Small intestine (tissue), 7 donors: ENCODE measurements at regions not wholly inside any gene's neighbourhood (a gene's known extent, or its start where the extent isn't known, plus 50 kb on each side); places are given as distances from the start of the nearest gene placed in this dataset.

Experiments
- DNase-seq, 2 donors: peaks; one replicate each; pipeline versions ENCODE4 v3.0.0 to v3.0.0-alpha.2; 2013
- FAIRE-seq: peaks from 2 replicates; lab custom pipeline; 2012; peaks lifted over from hg19 to GRCh38; lab: Jason Lieb, UNC
- H3K27ac ChIP-seq, 3 donors: one replicate each; pipeline ENCODE4 v1.5.1; 2013; ENCODE audit warnings: low read length in 2 of 3, mild to moderate bottlenecking in 2 of 3, control low read depth in 1 of 3, inconsistent platforms in 1 of 3, low read depth in 1 of 3, moderate library complexity in 1 of 3
- H3K27me3 ChIP-seq, 3 donors: one replicate each; pipeline ENCODE4 v1.6.1; 2013; ENCODE audit warnings: low read length in 3 of 3, inconsistent platforms in 1 of 3; ENCODE audit not compliant: control insufficient read depth in 3 of 3, insufficient read depth in 3 of 3
- H3K36me3 ChIP-seq, 3 donors: one replicate each; pipeline ENCODE4 v1.6.1; 2013; ENCODE audit warnings: low read length in 3 of 3, inconsistent platforms in 1 of 3, low read depth in 1 of 3, mild to moderate bottlenecking in 1 of 3, moderate library complexity in 1 of 3; ENCODE audit not compliant: control insufficient read depth in 3 of 3, insufficient read depth in 2 of 3
- H3K4me1 ChIP-seq, 3 donors: one replicate each; pipeline ENCODE4 v1.6.1; 2013; ENCODE audit warnings: low read length in 2 of 3, inconsistent platforms in 1 of 3, low read depth in 1 of 3, mild to moderate bottlenecking in 1 of 3, moderate library complexity in 1 of 3; ENCODE audit not compliant: control insufficient read depth in 3 of 3, insufficient read depth in 2 of 3
- H3K4me3 ChIP-seq, 3 donors: one replicate each; pipeline ENCODE4 v1.5.1; 2013; ENCODE audit warnings: low read length in 3 of 3, control low read depth in 1 of 3, inconsistent platforms in 1 of 3, low read depth in 1 of 3, mild to moderate bottlenecking in 1 of 3, moderate library complexity in 1 of 3
- H3K9me3 ChIP-seq, 2 donors: one replicate each; pipeline ENCODE4 v1.6.1; 2013; ENCODE audit warnings: low read depth in 1 of 2, low read length in 1 of 2; ENCODE audit not compliant: control insufficient read depth in 2 of 2, insufficient read depth in 1 of 2
- WGBS, 3 donors: extraction: QIAGEN DNeasy Blood & Tissue Kit; methylation state at CpG; one replicate each; pipeline ENCODE4 v1.1.7; 2013; 5-methylcytosine and 5-hydroxymethylcytosine counted together
- donor health status: healthy with polysubstance abuse.
- donor health status: control.
- donor health status: control.
- donor health status: Bipolar disorder and iron deficiency.
- donor health status: healthy.

- Histone ChIP-seq H3K4me1 (no peaks in the 10 kb centered on the region), H3K4me3 (no peak overlapping the region), H3K27me3 (no peaks in the 10 kb centered on the region), H3K27ac (no peak overlapping the region), H3K36me3 (no peaks in the 10 kb centered on the region), H3K9me3 (no peaks in the 10 kb centered on the region)
- DNase-seq, result no peak
- 84 to 91% (median 88%) methylated on average over 3 of the region's 3 CpGs for WGBS, 3 donors
- FAIRE-seq, result no peak
These were observed 53.9 kb upstream of the GPRC5B start for GRCh38 chr16:19938536-19938935.

GRCh38 chr16:19936441-19936840 is 51.8 kb upstream of the GPRC5B start:
- 77 to 91% (median 78%) methylated on average over 3 of the region's 3 CpGs for WGBS, 3 donors
- H3K36me3 ChIP-seq, result no peaks in the 10 kb centered on the region

GRCh38 chr16:19935694-19936093 is 51.0 kb upstream of the GPRC5B start:
- FAIRE-seq (no peak), DNase-seq (peak in 1 of 2 donors; percentile 4)
- Histone ChIP-seq H3K4me1 (no peaks in the 10 kb centered on the region), H3K27ac (no peak overlapping the region), H3K27me3 (no peaks in the 10 kb centered on the region), H3K36me3 (no peaks in the 10 kb centered on the region), H3K4me3 (no peak overlapping the region), H3K9me3 (no peaks in the 10 kb centered on the region)
- 49 to 69% (median 49%) methylated on average over 2 of the region's 2 CpGs for WGBS, 3 donors

More at GRCh38 chr16:19936441-19936840, 51.8 kb upstream of the GPRC5B start:
- H3K27ac ChIP-seq, result no peak overlapping the region
- FAIRE-seq (no peak), DNase-seq (no peak)
- H3K4me1 ChIP-seq, result no peaks in the 10 kb centered on the region
- no peaks in the 10 kb centered on the region for H3K27me3 ChIP-seq
- no peak overlapping the region for H3K4me3 ChIP-seq
- H3K9me3 ChIP-seq, result no peaks in the 10 kb centered on the region
